ENCODE measurements at regions not wholly inside any gene's neighbourhood (a gene's known extent, or its start where the extent isn't known, plus 50 kb on each side); places are given as distances from the start of the nearest gene placed in this dataset.

DNA sequence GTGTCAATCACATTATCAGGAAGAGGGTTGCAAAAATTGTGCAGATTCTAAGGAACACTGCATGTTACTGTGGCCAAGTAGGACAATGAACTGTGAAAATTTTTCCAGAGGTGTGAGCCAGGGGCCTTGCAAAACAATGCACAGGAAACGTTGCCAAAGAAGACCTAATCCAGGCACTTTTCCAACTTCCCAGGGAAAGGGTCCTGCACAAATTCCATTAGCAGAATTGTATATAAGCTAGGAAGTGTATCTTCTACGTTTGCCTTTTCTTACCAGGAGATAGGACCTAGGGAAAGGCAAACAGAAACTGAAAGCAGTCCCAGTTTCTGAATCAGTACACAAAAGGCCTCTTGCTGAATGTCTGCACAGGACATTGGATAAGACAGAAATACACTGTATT lies 1888.3 kb upstream of the CELF4 start:
- TF ChIP-seq SUZ12 (IDR thresholded peaks at IDR 0.05; ENCODE audit: low read length) (no peak), TEAD4 (IDR thresholded peaks at IDR 0.05; ENCODE audit: low read depth, low read length) (no peak), TAF1 (IDR thresholded peaks at IDR 0.05; ENCODE audit: low read depth, low read length) (no peak), EGR1 (IDR thresholded peaks at IDR 0.05; ENCODE audit: borderline replicate concordance, low read depth, low read length) (no peak), EZH2 (IDR thresholded peaks at IDR 0.05; ENCODE audit: low read depth, low read length, severe bottlenecking) (no peak), RAD21 (IDR thresholded peaks at IDR 0.05 in 1 of 2, conservative IDR thresholded peaks at IDR 0.05 in 1 of 2; ENCODE audit: low read depth in 2 of 2, low read length in 2 of 2) (no peak), POLR2A (IDR thresholded peaks at IDR 0.05; ENCODE audit: control extremely low read depth in 1 of 2, low read depth in 2 of 2, low read length in 2 of 2) (no peak)
- TF ChIP-seq, protein P1, sequence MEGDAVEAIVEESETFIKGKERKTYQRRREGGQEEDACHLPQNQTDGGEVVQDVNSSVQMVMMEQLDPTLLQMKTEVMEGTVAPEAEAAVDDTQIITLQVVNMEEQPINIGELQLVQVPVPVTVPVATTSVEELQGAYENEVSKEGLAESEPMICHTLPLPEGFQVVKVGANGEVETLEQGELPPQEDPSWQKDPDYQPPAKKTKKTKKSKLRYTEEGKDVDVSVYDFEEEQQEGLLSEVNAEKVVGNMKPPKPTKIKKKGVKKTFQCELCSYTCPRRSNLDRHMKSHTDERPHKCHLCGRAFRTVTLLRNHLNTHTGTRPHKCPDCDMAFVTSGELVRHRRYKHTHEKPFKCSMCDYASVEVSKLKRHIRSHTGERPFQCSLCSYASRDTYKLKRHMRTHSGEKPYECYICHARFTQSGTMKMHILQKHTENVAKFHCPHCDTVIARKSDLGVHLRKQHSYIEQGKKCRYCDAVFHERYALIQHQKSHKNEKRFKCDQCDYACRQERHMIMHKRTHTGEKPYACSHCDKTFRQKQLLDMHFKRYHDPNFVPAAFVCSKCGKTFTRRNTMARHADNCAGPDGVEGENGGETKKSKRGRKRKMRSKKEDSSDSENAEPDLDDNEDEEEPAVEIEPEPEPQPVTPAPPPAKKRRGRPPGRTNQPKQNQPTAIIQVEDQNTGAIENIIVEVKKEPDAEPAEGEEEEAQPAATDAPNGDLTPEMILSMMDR (IDR thresholded peaks at IDR 0.05; ENCODE audit: control extremely low read depth in 1 of 3, insufficient read depth in 1 of 3, low read depth in 1 of 3, low read length in 3 of 3): no peak

Measured in H1 (cell line).